ENCODE measurements at regions not wholly inside any gene's neighbourhood (a gene's known extent, or its start where the extent isn't known, plus 50 kb on each side); places are given as distances from the start of the nearest gene placed in this dataset.

DNA sequence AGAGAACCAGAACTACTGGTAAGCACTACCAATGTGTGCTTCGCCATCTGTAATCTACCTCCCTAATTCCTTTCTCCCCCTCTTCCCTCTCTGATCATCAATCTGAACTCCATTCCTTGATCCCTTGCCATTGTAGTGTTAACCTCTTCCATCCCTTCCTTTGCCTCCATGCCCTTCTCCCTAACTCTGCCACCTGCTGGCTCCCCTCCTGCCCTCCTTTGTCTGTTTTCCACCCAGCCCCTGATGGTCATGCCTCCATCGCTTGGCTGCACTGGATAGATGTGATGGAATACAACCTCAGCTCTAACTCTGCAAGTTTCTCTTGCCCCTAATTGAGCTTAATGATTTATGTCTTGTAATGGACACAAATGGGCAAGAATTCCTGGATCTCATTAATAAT, 108.2 kb upstream of the ASIC2 start:
- no peak for TF ChIP-seq RAD21 (IDR thresholded peaks at IDR 0.05)
- no peak for TF ChIP-seq SP1 (IDR thresholded peaks at IDR 0.05)
- TF ChIP-seq, protein P1, sequence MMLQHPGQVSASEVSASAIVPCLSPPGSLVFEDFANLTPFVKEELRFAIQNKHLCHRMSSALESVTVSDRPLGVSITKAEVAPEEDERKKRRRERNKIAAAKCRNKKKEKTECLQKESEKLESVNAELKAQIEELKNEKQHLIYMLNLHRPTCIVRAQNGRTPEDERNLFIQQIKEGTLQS (IDR thresholded peaks at IDR 0.05): no peak
- TF ChIP-seq, protein P2, sequence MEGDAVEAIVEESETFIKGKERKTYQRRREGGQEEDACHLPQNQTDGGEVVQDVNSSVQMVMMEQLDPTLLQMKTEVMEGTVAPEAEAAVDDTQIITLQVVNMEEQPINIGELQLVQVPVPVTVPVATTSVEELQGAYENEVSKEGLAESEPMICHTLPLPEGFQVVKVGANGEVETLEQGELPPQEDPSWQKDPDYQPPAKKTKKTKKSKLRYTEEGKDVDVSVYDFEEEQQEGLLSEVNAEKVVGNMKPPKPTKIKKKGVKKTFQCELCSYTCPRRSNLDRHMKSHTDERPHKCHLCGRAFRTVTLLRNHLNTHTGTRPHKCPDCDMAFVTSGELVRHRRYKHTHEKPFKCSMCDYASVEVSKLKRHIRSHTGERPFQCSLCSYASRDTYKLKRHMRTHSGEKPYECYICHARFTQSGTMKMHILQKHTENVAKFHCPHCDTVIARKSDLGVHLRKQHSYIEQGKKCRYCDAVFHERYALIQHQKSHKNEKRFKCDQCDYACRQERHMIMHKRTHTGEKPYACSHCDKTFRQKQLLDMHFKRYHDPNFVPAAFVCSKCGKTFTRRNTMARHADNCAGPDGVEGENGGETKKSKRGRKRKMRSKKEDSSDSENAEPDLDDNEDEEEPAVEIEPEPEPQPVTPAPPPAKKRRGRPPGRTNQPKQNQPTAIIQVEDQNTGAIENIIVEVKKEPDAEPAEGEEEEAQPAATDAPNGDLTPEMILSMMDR (IDR thresholded peaks at IDR 0.05; ENCODE audit: low read depth, low read length, missing input control): no peak
- TF ChIP-seq FOXA1 (IDR thresholded peaks at IDR 0.05): no peak
- TF ChIP-seq, protein P3, sequence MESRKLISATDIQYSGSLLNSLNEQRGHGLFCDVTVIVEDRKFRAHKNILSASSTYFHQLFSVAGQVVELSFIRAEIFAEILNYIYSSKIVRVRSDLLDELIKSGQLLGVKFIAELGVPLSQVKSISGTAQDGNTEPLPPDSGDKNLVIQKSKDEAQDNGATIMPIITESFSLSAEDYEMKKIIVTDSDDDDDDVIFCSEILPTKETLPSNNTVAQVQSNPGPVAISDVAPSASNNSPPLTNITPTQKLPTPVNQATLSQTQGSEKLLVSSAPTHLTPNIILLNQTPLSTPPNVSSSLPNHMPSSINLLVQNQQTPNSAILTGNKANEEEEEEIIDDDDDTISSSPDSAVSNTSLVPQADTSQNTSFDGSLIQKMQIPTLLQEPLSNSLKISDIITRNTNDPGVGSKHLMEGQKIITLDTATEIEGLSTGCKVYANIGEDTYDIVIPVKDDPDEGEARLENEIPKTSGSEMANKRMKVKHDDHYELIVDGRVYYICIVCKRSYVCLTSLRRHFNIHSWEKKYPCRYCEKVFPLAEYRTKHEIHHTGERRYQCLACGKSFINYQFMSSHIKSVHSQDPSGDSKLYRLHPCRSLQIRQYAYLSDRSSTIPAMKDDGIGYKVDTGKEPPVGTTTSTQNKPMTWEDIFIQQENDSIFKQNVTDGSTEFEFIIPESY (IDR thresholded peaks at IDR 0.05): no peak
- TF ChIP-seq GABPA (IDR thresholded peaks at IDR 0.05 in 1 of 2, conservative IDR thresholded peaks at IDR 0.05 in 1 of 2): no peak
- no peak for TF ChIP-seq TAF1 (conservative IDR thresholded peaks at IDR 0.05)

All from liver (tissue), 3 donors.